ENCODE measurements at regions not wholly inside any gene's neighbourhood (a gene's known extent, or its start where the extent isn't known, plus 50 kb on each side); places are given as distances from the start of the nearest gene placed in this dataset.
A peak's percentile ranks its signal among the peaks of the same experiment; 100 is the strongest.
"Not testable (repeated sequence)": the region's sequence is repeated elsewhere in the genome, so short reads cannot be mapped to it uniquely, and the experiment has no call there.

GRCh38 chr6:137602313-137603197 is 108.4 kb upstream of the OLIG3 start:
- in situ Hi-C loops (cut with MboI; ENCODE audit: low pct_unique_long_range_greater_than_20kb, low sequenced_read_pairs): no loop called here
- DNase-seq: no peak

GRCh38 chr6:137610702-137611101 is 116.5 kb upstream of the OLIG3 start:
- in situ Hi-C loops (cut with MboI; ENCODE audit: low pct_unique_long_range_greater_than_20kb, low sequenced_read_pairs): no loop called here

GRCh38 chr6:137623293-137623692 is 129.1 kb upstream of the OLIG3 start:
- in situ Hi-C loops (cut with MboI; ENCODE audit: low pct_unique_long_range_greater_than_20kb, low sequenced_read_pairs): no loop called here
- DNase-seq: no peak

More at GRCh38 chr6:137610702-137611101, 116.5 kb upstream of the OLIG3 start:
- DNase-seq: no peak

DNA sequence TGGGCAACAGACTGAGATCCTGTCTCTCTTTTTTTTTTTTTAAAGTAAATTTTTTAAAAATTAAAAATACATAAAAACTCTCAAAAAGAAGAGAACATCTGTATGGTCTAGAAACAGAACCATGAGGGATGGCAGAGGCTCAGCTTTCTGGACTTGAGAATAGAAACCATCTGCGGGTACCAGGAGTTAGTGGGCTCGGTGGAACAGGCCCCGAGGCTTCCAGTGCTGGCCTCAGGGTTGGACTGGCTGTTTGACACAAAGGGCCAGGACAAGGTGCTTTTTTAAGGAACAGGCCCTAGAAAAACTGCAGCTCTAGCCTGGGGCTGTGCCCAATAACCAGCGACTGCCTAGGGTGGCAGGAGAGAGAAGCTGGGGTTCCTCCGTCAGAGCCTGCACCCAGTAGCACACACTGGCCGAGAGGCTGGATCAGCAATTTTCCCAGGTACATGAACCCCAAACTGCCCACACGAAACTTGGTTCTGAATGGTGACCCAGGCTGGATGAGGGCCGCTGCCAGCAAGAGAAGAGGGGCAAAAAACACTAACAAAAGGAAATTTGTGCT is 131.0 kb upstream of the OLIG3 start:
- DNase-seq: no peak
- in situ Hi-C loops (cut with MboI; ENCODE audit: low pct_unique_long_range_greater_than_20kb, low sequenced_read_pairs): loop anchor here (25.0 kb wide), 2 partner anchors 313 to 538 kb away; no protein-coding TSS in a partner anchor

DNA sequence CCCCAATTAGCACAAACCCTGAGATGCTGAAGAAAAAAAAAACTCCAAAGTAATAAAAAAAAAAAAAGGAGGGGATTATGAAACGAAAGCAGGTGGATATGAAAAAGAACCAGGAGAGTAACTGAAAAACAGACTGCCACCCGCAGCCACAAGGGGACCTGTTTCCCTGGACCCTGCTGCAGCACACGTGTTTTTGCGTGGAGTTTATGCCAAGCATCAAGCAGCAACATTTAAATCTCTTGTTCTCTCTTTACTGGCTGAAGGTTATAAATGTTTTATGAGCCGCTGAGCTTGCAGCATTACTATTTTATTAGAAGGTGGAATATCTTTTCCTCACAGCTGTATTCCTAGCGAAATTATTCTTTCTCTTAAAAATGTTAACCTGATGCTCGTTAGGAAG is 131.6 kb upstream of the OLIG3 start:
- DNase-seq: no peak
- in situ Hi-C loops (cut with MboI; ENCODE audit: low pct_unique_long_range_greater_than_20kb, low sequenced_read_pairs): loop anchor here (25.0 kb wide), 2 partner anchors 314 to 539 kb away; no protein-coding TSS in a partner anchor

GRCh38 chr6:137630666-137631065 is 136.5 kb upstream of the OLIG3 start:
- in situ Hi-C loops (cut with MboI; ENCODE audit: low pct_unique_long_range_greater_than_20kb, low sequenced_read_pairs): loop anchor here (25.0 kb wide), 2 partner anchors 318 to 543 kb away; no protein-coding TSS in a partner anchor
- DNase-seq: no peak

GRCh38 chr6:137631323-137631722 is 137.1 kb upstream of the OLIG3 start:
- no peak for DNase-seq

DNA sequence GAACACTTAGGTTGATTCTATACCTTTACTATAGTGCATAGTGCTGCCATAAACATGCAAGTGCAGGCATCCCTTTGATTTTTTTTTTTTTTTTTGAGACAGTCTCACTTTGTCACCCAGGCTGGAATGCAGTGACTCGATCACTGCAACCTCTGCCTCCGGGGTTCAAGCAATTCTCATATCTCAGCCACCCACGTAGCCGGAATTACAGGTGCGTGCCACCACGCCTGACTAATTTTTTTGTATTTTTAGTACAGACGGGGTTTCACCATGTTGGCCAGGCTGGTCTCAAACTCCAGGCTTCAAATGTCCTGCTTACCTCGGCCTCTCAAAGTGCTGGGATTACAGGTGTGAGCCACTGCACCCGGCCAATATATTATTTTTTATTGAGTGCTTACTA is 140.0 kb upstream of the OLIG3 start:
- in situ Hi-C loops (cut with MboI; ENCODE audit: low pct_unique_long_range_greater_than_20kb, low sequenced_read_pairs): loop anchor here (25.0 kb wide), 2 partner anchors 322 to 547 kb away; no protein-coding TSS in a partner anchor
- DNase-seq: not testable (repeated sequence)

More at GRCh38 chr6:137631323-137631722, 137.1 kb upstream of the OLIG3 start:
- in situ Hi-C loops (cut with MboI; ENCODE audit: low pct_unique_long_range_greater_than_20kb, low sequenced_read_pairs): loop anchor here (25.0 kb wide), 2 partner anchors 319 to 544 kb away; no protein-coding TSS in a partner anchor

DNA sequence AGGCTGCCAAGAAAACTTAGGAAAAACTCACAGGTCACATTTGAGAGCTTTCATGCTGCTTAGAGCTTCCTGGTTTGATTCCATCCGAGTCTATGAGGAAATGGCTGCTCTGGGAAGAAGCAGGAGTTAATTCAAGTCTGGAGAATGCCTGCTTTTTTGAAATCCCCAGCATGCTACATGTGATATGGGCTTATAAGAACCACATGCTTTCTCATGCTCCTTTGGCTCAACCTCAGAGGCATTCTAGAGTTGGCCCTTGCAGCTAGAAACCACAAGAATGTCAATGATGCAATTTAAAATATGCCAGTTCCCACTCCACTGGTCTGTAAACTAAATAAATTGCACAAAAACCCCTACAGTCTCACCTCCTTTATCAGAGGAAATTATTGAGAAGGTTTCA is 142.9 kb upstream of the OLIG3 start:
- in situ Hi-C loops (cut with MboI; ENCODE audit: low pct_unique_long_range_greater_than_20kb, low sequenced_read_pairs): loop anchor here (25.0 kb wide), 2 partner anchors 325 to 550 kb away; no protein-coding TSS in a partner anchor
- peak; percentile 17 for DNase-seq

GRCh38 chr6:137638926-137639706 is 144.9 kb upstream of the OLIG3 start:
- in situ Hi-C loops (cut with MboI; ENCODE audit: low pct_unique_long_range_greater_than_20kb, low sequenced_read_pairs): loop anchor here (25.0 kb wide), 2 partner anchors 327 to 552 kb away; no protein-coding TSS in a partner anchor
- DNase-seq: no peak

- DNase-seq: no peak
- in situ Hi-C loops (cut with MboI; ENCODE audit: low pct_unique_long_range_greater_than_20kb, low sequenced_read_pairs): loop anchor here (25.0 kb wide), 2 partner anchors 328 to 553 kb away; no protein-coding TSS in a partner anchor
Measured at GRCh38 chr6:137640086-137640485, 145.9 kb upstream of the OLIG3 start.

DNA sequence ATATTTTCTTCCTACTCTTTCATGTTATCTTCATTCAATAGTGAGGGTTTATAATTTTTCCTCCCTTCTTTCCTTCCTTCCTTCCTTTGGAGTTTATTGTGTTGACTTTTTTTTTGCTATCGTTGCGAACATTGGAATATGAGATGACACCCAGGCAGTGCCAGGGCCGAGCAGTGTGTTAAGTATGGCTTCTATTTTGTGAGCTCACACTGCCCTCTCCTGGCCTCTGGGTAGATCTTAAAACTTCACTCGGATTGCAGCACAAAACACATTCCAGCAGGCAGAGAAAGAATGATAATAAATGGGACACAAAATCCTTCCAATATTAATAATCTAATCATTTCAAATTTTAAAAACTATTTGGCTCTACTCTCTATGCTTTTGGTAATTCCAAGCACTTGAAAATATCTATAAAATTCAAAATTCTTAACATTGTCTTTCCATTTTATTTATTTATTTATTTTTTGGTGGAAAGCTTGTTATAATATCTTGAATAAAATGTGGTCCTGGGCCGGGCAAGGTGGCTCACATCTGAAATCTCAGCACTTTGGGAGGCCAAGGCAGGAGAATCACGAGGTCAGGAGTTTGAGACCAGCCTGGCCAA is 147.4 kb upstream of the OLIG3 start:
- in situ Hi-C loops (cut with MboI; ENCODE audit: low pct_unique_long_range_greater_than_20kb, low sequenced_read_pairs): loop anchor here (25.0 kb wide), 2 partner anchors 329 to 554 kb away; no protein-coding TSS in a partner anchor
- DNase-seq: peak; percentile 77

DNA sequence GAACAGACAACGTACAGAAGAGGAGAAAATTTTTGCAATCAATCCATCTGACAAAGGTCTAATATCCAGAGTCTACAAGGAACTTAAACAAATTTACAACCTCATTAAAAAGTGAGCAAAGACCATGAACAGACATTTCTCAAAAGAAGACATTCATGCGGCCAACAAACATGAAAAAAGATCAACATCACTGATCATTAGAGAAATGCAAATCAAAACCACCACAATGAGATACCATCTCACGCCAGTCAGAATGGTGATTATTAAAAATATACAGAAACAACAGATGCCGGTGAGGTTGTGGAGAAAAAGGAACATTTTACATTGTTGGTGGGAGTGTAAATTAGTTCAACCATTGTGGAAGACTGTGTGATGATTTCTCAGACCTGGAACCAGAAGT is 149.0 kb upstream of the OLIG3 start:
- not testable (repeated sequence) for DNase-seq
- in situ Hi-C loops (cut with MboI; ENCODE audit: low pct_unique_long_range_greater_than_20kb, low sequenced_read_pairs): loop anchor here (25.0 kb wide), 2 partner anchors 331 to 556 kb away; no protein-coding TSS in a partner anchor

- in situ Hi-C loops (cut with MboI; ENCODE audit: low pct_unique_long_range_greater_than_20kb, low sequenced_read_pairs): loop anchor here (25.0 kb wide), 2 partner anchors 331 to 556 kb away; no protein-coding TSS in a partner anchor
- DNase-seq: not testable (repeated sequence)
Measured at GRCh38 chr6:137643644-137644043, 149.4 kb upstream of the OLIG3 start.

- no peak for DNase-seq
- in situ Hi-C loops (cut with MboI; ENCODE audit: low pct_unique_long_range_greater_than_20kb, low sequenced_read_pairs): loop anchor here (25.0 kb wide), 2 partner anchors 334 to 559 kb away; no protein-coding TSS in a partner anchor
Measured at GRCh38 chr6:137645850-137646249, 151.7 kb upstream of the OLIG3 start.

GRCh38 chr6:137646484-137646883 is 152.3 kb upstream of the OLIG3 start:
- no peak for DNase-seq
- in situ Hi-C loops (cut with MboI; ENCODE audit: low pct_unique_long_range_greater_than_20kb, low sequenced_read_pairs): loop anchor here (25.0 kb wide), 2 partner anchors 334 to 559 kb away; no protein-coding TSS in a partner anchor

GRCh38 chr6:137647762-137648447 is 153.7 kb upstream of the OLIG3 start:
- in situ Hi-C loops (cut with MboI; ENCODE audit: low pct_unique_long_range_greater_than_20kb, low sequenced_read_pairs): loop anchor here (25.0 kb wide), 2 partner anchors 336 to 561 kb away; no protein-coding TSS in a partner anchor

GRCh38 chr6:137650720-137651119 is 156.5 kb upstream of the OLIG3 start:
- in situ Hi-C loops (cut with MboI; ENCODE audit: low pct_unique_long_range_greater_than_20kb, low sequenced_read_pairs): no loop called here

More at GRCh38 chr6:137647762-137648447, 153.7 kb upstream of the OLIG3 start:
- no peak for DNase-seq

More at GRCh38 chr6:137650720-137651119, 156.5 kb upstream of the OLIG3 start:
- DNase-seq: no peak

Measured in KBM-7 (cell line).